HEK293 (cell line): ENCODE measurements at regions not wholly inside any gene's neighbourhood (a gene's known extent, or its start where the extent isn't known, plus 50 kb on each side); places are given as distances from the start of the nearest gene placed in this dataset.
A peak's percentile ranks its signal among the peaks of the same experiment; 100 is the strongest.

Source experiments
- CTCF ChIA-PET: fragments of 350-600 bp; formaldehyde crosslinking; extraction: SDS; loops from one replicate; lab custom pipeline; 2021; ENCODE audit warnings: antibody characterized with exemption; lab: Yijun Ruan, JAX
- POLR2A ChIA-PET: fragments of 300-600 bp; formaldehyde crosslinking; extraction: SDS; loops from one replicate; lab custom pipeline; 2020; ENCODE audit warnings: antibody characterized with exemption, inconsistent platforms; lab: Yijun Ruan, JAX
- H3K27ac ChIP-seq: fragments of 200-500 bp; sonication (Bioruptor generic); 2 replicates; pipeline ENCODE4 v1.5.1; 2014; ENCODE audit warnings: low read depth, low read length, control low read depth, inconsistent platforms; ENCODE audit errors: extremely low read depth
- H3K36me3 ChIP-seq, 2 experiments: fragments of 200-500 bp in 1 of 2; sonication (Bioruptor generic) in 1 of 2; 1 replicate in 1 of 2; 2 replicates in 1 of 2; pipeline ENCODE4 v1.5.1; 2014 to 2017; ENCODE audit warnings: inconsistent platforms in 2 of 2, low read length in 2 of 2; ENCODE audit not compliant: control insufficient read depth in 2 of 2, insufficient read depth in 1 of 2
- H3K4me1 ChIP-seq: fragments of 200-500 bp; sonication (Bioruptor generic); 2 replicates; pipeline ENCODE4 v1.5.1; 2014; ENCODE audit warnings: mild to moderate bottlenecking, low read length, inconsistent platforms; ENCODE audit not compliant: control insufficient read depth, insufficient read depth
- H3K4me3 ChIP-seq: 2 replicates; pipeline ENCODE4 v1.5.1; 2011; ENCODE audit warnings: low read depth, mild to moderate bottlenecking, control low read depth, low read length, moderate library complexity
- H3K9me3 ChIP-seq: fragments of 200-500 bp; sonication (Bioruptor generic); 2 replicates; pipeline ENCODE4 v1.5.1; 2014; ENCODE audit warnings: low read depth, low read length, inconsistent platforms; ENCODE audit not compliant: control insufficient read depth, insufficient read depth
- EGR2 ChIP-seq: fragments of 450-650 bp; formaldehyde crosslinking; IDR thresholded peaks from 2 replicates; pipeline ENCODE4 v1.5.1; 2016; ENCODE audit warnings: low read depth, missing biosample characterization, missing genetic modification characterization
- HOXC10 ChIP-seq: sonication (generic); formaldehyde crosslinking; IDR thresholded peaks from 2 replicates; pipeline ENCODE4 v1.8.1; 2023; ENCODE audit warnings: mild to moderate bottlenecking, missing genetic modification reagents
- KLF7 ChIP-seq: fragments of 450-650 bp; formaldehyde crosslinking; IDR thresholded peaks from 2 replicates; pipeline ENCODE4 v1.5.1; 2016; ENCODE audit warnings: missing biosample characterization, missing genetic modification characterization, borderline replicate concordance
- MEIS1 ChIP-seq: sonication (generic); formaldehyde crosslinking; IDR thresholded peaks from 2 replicates; pipeline ENCODE4 v1.8.1; 2022; ENCODE audit warnings: missing genetic modification reagents, mild to moderate bottlenecking, borderline replicate concordance
- PRDM1 ChIP-seq: fragments of 450-650 bp; formaldehyde crosslinking; IDR thresholded peaks from 2 replicates; pipeline ENCODE4; 2016; ENCODE audit warnings: missing biosample characterization, missing genetic modification characterization
- SALL2 ChIP-seq: fragments of 450-650 bp; formaldehyde crosslinking; IDR thresholded peaks from 2 replicates; pipeline ENCODE4 v1.5.0; 2017; ENCODE audit warnings: missing biosample characterization, mild to moderate bottlenecking, missing genetic modification characterization, borderline replicate concordance
- SCRT1 ChIP-seq: fragments of 450-650 bp; formaldehyde crosslinking; IDR thresholded peaks from 2 replicates; pipeline ENCODE4 v1.5.1; 2016; ENCODE audit warnings: missing biosample characterization, missing genetic modification characterization, borderline replicate concordance
- ZBTB17 ChIP-seq: fragments of 450-650 bp; formaldehyde crosslinking; IDR thresholded peaks from 2 replicates; pipeline ENCODE4 v1.5.1; 2016; ENCODE audit warnings: missing biosample characterization, missing genetic modification characterization
- ZBTB7A ChIP-seq: fragments of 450-650 bp; formaldehyde crosslinking; IDR thresholded peaks from 2 replicates; pipeline ENCODE4 v1.5.1; 2016; ENCODE audit warnings: low read depth, missing biosample characterization, missing genetic modification characterization
- ZFHX2 ChIP-seq: fragments of 450-650 bp; formaldehyde crosslinking; conservative IDR thresholded peaks from 2 replicates; pipeline ENCODE4 v1.5.1; 2016; ENCODE audit warnings: missing biosample characterization, missing genetic modification characterization
- ZNF114 ChIP-seq: fragments of 450-650 bp; formaldehyde crosslinking; IDR thresholded peaks from 2 replicates; pipeline ENCODE4 v1.5.0; 2017; ENCODE audit warnings: missing biosample characterization, missing genetic modification characterization
- ZNF311 ChIP-seq: fragments of 450-650 bp; formaldehyde crosslinking; IDR thresholded peaks from 2 replicates; pipeline ENCODE4 v1.5.1; 2017; ENCODE audit warnings: missing biosample characterization, missing genetic modification characterization, borderline replicate concordance
- ZNF416 ChIP-seq: fragments of 450-650 bp; formaldehyde crosslinking; IDR thresholded peaks from 2 replicates; pipeline ENCODE4 v1.5.1; 2016; ENCODE audit warnings: missing biosample characterization, missing genetic modification characterization
- ZNF670 ChIP-seq: fragments of 450-650 bp; formaldehyde crosslinking; IDR thresholded peaks from 2 replicates; pipeline ENCODE4 v1.5.1; 2016; ENCODE audit warnings: missing biosample characterization, missing genetic modification characterization, low read depth
- ZNF701 ChIP-seq: fragments of 450-650 bp; formaldehyde crosslinking; IDR thresholded peaks from 2 replicates; pipeline ENCODE4 v1.5.1; 2016; ENCODE audit warnings: missing biosample characterization, missing genetic modification characterization
- ZNF768 ChIP-seq: fragments of 450-650 bp; formaldehyde crosslinking; IDR thresholded peaks from 2 replicates; pipeline ENCODE4 v1.5.1; 2018; ENCODE audit warnings: missing biosample characterization, mild to moderate bottlenecking, missing genetic modification characterization
- ZNF776 ChIP-seq: fragments of 450-650 bp; formaldehyde crosslinking; IDR thresholded peaks from 2 replicates; pipeline ENCODE4 v1.5.0; 2017; ENCODE audit warnings: missing biosample characterization, missing genetic modification characterization, borderline replicate concordance
- ZNF837 ChIP-seq: fragments of 450-650 bp; formaldehyde crosslinking; IDR thresholded peaks from 2 replicates; pipeline ENCODE4 v1.5.1; 2016; ENCODE audit warnings: missing biosample characterization, missing genetic modification characterization
- ZSCAN16 ChIP-seq: fragments of 450-650 bp; formaldehyde crosslinking; IDR thresholded peaks from 2 replicates; pipeline ENCODE4 v1.5.1; 2016; ENCODE audit warnings: missing biosample characterization, missing genetic modification characterization
- TF ChIP-seq, protein P1 (sequence below): fragments of 450-650 bp; IDR thresholded peaks from 2 replicates; pipeline ENCODE4 v1.5.1; 2018; ENCODE audit warnings: missing biosample characterization, mild to moderate bottlenecking, missing genetic modification characterization
- TF ChIP-seq, protein P2 (sequence below): fragments of 450-650 bp; formaldehyde crosslinking; IDR thresholded peaks from 2 replicates; pipeline ENCODE4 v1.5.1; 2017; ENCODE audit warnings: missing biosample characterization, missing genetic modification characterization
- TF ChIP-seq, protein P3 (sequence below): fragments of 450-650 bp; formaldehyde crosslinking; IDR thresholded peaks from 2 replicates; pipeline ENCODE4 v1.5.1; 2016; ENCODE audit warnings: missing biosample characterization, missing genetic modification characterization
- TF ChIP-seq, protein P4 (sequence below): fragments of 450-650 bp; formaldehyde crosslinking; IDR thresholded peaks from 2 replicates; pipeline ENCODE4 v1.5.1; 2016; ENCODE audit warnings: missing biosample characterization, missing genetic modification characterization, borderline replicate concordance
- TF ChIP-seq, protein P5 (sequence below): fragments of 450-650 bp; formaldehyde crosslinking; IDR thresholded peaks from 2 replicates; pipeline ENCODE4 v1.5.1; 2016; ENCODE audit warnings: missing biosample characterization, missing genetic modification characterization
- TF ChIP-seq, protein P6 (sequence below): fragments of 450-650 bp; formaldehyde crosslinking; IDR thresholded peaks from 2 replicates; pipeline ENCODE4 v1.5.1; 2017; ENCODE audit warnings: missing biosample characterization, missing genetic modification characterization

DNA sequence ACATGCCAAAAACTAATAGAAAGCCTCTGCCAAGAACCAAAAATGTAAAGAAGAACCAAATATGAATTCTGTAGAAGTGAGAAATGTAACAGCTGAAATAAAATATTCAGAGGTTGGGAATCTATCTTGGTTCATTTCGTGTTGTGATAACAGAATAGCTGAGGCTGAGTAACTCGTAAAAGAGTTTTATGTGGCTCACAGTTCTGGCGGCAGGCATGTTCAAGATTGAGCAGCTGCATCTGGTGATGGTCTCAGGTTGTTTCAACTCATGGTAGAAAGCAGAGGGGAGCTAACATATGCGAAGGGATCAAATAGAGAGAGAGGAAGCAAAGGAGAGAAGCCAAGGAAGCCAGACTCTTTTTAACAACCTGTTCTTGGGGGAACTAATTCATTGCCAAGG, 717.2 kb downstream of the TNS3 start:
- H3K4me1 ChIP-seq = no peaks in the 10 kb centered on the region
- no peak overlapping the region for H3K4me3 ChIP-seq
- no peaks in the 10 kb centered on the region for H3K36me3 ChIP-seq
- H3K27ac ChIP-seq = no peak overlapping the region
- ChIA-PET CTCF (no interaction called here), POLR2A (no interaction called here)
- TF ChIP-seq, protein P1, sequence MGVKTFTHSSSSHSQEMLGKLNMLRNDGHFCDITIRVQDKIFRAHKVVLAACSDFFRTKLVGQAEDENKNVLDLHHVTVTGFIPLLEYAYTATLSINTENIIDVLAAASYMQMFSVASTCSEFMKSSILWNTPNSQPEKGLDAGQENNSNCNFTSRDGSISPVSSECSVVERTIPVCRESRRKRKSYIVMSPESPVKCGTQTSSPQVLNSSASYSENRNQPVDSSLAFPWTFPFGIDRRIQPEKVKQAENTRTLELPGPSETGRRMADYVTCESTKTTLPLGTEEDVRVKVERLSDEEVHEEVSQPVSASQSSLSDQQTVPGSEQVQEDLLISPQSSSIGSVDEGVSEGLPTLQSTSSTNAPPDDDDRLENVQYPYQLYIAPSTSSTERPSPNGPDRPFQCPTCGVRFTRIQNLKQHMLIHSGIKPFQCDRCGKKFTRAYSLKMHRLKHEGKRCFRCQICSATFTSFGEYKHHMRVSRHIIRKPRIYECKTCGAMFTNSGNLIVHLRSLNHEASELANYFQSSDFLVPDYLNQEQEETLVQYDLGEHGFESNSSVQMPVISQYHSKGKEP (tag by site-specific recombination) = no peak
- TF ChIP-seq KLF7 (tag by site-specific recombination) = no peak
- no peak for TF ChIP-seq ZNF701 (tag by site-specific recombination)
- TF ChIP-seq ZNF670 (tag by site-specific recombination) = no peak
- no peak for TF ChIP-seq PRDM1
- no peak for TF ChIP-seq ZNF114 (tag by site-specific recombination)
- no peak for TF ChIP-seq ZNF311 (tag by site-specific recombination)
- TF ChIP-seq ZNF416 (tag by site-specific recombination) = no peak
- TF ChIP-seq, protein P2, sequence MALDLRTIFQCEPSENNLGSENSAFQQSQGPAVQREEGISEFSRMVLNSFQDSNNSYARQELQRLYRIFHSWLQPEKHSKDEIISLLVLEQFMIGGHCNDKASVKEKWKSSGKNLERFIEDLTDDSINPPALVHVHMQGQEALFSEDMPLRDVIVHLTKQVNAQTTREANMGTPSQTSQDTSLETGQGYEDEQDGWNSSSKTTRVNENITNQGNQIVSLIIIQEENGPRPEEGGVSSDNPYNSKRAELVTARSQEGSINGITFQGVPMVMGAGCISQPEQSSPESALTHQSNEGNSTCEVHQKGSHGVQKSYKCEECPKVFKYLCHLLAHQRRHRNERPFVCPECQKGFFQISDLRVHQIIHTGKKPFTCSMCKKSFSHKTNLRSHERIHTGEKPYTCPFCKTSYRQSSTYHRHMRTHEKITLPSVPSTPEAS (tag by site-specific recombination) = no peak
- TF ChIP-seq ZBTB7A (tag by site-specific recombination) = no peak
- no peak for TF ChIP-seq ZNF768 (tag by site-specific recombination)
- TF ChIP-seq MEIS1 (CRISPR knock-in tag) = no peak
- TF ChIP-seq, protein P3, sequence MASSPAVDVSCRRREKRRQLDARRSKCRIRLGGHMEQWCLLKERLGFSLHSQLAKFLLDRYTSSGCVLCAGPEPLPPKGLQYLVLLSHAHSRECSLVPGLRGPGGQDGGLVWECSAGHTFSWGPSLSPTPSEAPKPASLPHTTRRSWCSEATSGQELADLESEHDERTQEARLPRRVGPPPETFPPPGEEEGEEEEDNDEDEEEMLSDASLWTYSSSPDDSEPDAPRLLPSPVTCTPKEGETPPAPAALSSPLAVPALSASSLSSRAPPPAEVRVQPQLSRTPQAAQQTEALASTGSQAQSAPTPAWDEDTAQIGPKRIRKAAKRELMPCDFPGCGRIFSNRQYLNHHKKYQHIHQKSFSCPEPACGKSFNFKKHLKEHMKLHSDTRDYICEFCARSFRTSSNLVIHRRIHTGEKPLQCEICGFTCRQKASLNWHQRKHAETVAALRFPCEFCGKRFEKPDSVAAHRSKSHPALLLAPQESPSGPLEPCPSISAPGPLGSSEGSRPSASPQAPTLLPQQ (tag by site-specific recombination) = no peak
- no peak for TF ChIP-seq HOXC10 (CRISPR knock-in tag)
- TF ChIP-seq ZBTB17 (tag by site-specific recombination) = no peak
- H3K9me3 ChIP-seq = no peaks in the 10 kb centered on the region

DNA sequence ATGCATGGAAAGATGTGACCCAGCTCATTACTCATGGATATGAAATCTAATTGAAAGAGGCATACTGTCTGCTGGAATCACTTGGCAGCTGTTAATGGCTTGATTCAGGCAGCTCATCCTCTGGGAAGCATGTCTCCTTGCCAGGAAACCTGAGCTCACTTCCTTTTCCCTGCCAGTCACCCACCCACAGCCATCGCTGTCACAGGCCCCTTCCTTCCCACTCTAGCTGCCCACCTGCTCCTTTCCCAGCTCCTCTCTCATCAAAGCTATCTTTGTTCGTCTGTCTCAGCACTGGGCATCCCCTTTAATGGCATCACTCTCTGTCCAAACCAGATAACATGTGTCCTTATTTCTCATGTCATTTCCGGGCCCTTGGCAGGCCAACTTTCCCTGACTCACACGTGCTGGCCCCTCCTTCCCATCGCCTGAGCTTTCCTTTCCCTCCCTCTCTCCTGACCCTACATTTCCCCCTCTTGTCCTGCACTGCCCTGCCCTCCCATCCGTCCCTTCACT, 721.9 kb downstream of the TNS3 start:
- Histone ChIP-seq H3K4me1 (no peaks in the 10 kb centered on the region), H3K27ac (no peak overlapping the region), H3K36me3 (no peaks in the 10 kb centered on the region), H3K4me3 (no peak overlapping the region), H3K9me3 (no peaks in the 10 kb centered on the region)
- POLR2A ChIA-PET = no interaction called here
- CTCF ChIA-PET = interaction anchor here (0.6 kb wide), 1 partner anchor 298 kb away, joined by 3 read pairs; no protein-coding TSS in a partner anchor
- TF ChIP-seq, protein P4, sequence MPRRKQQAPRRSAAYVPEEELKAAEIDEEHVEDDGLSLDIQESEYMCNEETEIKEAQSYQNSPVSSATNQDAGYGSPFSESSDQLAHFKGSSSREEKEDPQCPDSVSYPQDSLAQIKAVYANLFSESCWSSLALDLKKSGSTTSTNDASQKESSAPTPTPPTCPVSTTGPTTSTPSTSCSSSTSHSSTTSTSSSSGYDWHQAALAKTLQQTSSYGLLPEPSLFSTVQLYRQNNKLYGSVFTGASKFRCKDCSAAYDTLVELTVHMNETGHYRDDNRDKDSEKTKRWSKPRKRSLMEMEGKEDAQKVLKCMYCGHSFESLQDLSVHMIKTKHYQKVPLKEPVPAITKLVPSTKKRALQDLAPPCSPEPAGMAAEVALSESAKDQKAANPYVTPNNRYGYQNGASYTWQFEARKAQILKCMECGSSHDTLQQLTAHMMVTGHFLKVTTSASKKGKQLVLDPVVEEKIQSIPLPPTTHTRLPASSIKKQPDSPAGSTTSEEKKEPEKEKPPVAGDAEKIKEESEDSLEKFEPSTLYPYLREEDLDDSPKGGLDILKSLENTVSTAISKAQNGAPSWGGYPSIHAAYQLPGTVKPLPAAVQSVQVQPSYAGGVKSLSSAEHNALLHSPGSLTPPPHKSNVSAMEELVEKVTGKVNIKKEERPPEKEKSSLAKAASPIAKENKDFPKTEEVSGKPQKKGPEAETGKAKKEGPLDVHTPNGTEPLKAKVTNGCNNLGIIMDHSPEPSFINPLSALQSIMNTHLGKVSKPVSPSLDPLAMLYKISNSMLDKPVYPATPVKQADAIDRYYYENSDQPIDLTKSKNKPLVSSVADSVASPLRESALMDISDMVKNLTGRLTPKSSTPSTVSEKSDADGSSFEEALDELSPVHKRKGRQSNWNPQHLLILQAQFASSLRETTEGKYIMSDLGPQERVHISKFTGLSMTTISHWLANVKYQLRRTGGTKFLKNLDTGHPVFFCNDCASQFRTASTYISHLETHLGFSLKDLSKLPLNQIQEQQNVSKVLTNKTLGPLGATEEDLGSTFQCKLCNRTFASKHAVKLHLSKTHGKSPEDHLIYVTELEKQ (tag by site-specific recombination) = no peak
- TF ChIP-seq ZNF776 (no peak), SCRT1 (no peak), EGR2 (tag by site-specific recombination) (peak; percentile 67), SALL2 (tag by site-specific recombination) (no peak), ZSCAN16 (tag by site-specific recombination) (no peak), ZFHX2 (peak; percentile 51), ZNF837 (tag by site-specific recombination) (no peak)
- TF ChIP-seq, protein P5, sequence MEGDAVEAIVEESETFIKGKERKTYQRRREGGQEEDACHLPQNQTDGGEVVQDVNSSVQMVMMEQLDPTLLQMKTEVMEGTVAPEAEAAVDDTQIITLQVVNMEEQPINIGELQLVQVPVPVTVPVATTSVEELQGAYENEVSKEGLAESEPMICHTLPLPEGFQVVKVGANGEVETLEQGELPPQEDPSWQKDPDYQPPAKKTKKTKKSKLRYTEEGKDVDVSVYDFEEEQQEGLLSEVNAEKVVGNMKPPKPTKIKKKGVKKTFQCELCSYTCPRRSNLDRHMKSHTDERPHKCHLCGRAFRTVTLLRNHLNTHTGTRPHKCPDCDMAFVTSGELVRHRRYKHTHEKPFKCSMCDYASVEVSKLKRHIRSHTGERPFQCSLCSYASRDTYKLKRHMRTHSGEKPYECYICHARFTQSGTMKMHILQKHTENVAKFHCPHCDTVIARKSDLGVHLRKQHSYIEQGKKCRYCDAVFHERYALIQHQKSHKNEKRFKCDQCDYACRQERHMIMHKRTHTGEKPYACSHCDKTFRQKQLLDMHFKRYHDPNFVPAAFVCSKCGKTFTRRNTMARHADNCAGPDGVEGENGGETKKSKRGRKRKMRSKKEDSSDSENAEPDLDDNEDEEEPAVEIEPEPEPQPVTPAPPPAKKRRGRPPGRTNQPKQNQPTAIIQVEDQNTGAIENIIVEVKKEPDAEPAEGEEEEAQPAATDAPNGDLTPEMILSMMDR = no peak
- TF ChIP-seq, protein P6, sequence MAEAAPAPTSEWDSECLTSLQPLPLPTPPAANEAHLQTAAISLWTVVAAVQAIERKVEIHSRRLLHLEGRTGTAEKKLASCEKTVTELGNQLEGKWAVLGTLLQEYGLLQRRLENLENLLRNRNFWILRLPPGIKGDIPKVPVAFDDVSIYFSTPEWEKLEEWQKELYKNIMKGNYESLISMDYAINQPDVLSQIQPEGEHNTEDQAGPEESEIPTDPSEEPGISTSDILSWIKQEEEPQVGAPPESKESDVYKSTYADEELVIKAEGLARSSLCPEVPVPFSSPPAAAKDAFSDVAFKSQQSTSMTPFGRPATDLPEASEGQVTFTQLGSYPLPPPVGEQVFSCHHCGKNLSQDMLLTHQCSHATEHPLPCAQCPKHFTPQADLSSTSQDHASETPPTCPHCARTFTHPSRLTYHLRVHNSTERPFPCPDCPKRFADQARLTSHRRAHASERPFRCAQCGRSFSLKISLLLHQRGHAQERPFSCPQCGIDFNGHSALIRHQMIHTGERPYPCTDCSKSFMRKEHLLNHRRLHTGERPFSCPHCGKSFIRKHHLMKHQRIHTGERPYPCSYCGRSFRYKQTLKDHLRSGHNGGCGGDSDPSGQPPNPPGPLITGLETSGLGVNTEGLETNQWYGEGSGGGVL (tag by site-specific recombination) = no peak
